ENCODE measurements at regions not wholly inside any gene's neighbourhood (a gene's known extent, or its start where the extent isn't known, plus 50 kb on each side); places are given as distances from the start of the nearest gene placed in this dataset.

- TF ChIP-seq EZH2 (IDR thresholded peaks at IDR 0.05; ENCODE audit: borderline replicate concordance, low read depth, low read length, poor library complexity, severe bottlenecking) = no peak
- TF ChIP-seq, protein P1, sequence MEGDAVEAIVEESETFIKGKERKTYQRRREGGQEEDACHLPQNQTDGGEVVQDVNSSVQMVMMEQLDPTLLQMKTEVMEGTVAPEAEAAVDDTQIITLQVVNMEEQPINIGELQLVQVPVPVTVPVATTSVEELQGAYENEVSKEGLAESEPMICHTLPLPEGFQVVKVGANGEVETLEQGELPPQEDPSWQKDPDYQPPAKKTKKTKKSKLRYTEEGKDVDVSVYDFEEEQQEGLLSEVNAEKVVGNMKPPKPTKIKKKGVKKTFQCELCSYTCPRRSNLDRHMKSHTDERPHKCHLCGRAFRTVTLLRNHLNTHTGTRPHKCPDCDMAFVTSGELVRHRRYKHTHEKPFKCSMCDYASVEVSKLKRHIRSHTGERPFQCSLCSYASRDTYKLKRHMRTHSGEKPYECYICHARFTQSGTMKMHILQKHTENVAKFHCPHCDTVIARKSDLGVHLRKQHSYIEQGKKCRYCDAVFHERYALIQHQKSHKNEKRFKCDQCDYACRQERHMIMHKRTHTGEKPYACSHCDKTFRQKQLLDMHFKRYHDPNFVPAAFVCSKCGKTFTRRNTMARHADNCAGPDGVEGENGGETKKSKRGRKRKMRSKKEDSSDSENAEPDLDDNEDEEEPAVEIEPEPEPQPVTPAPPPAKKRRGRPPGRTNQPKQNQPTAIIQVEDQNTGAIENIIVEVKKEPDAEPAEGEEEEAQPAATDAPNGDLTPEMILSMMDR (conservative IDR thresholded peaks at IDR 0.05; ENCODE audit: low read depth, low read length) = no peak
These were observed 1035.4 kb downstream of the SH3BGRL start for GRCh38 chrX:82237328-82237727.
